Gastrocnemius medialis (tissue), 4 donors: ENCODE measurements at regions not wholly inside any gene's neighbourhood (a gene's known extent, or its start where the extent isn't known, plus 50 kb on each side); places are given as distances from the start of the nearest gene placed in this dataset.
"Not testable (repeated sequence)": the region's sequence is repeated elsewhere in the genome, so short reads cannot be mapped to it uniquely, and the experiment has no call there.

Source experiments
- ATAC-seq, 2 donors: fragments of 150-250 bp; one replicate each; pipeline ENCODE4 v1.9.1; 2016
- DNase-seq, 2 donors: peaks; one replicate each; pipeline ENCODE4 v3.0.0-alpha.2; 2019
- H3K27ac ChIP-seq, 4 donors: fragments of 200-600 bp; sonication (generic); 1 replicate in 1 of 4; 2 replicates in 3 of 4; pipeline ENCODE4 v1.5.1; 2016 to 2018; ENCODE audit warnings: mild to moderate bottlenecking in 2 of 4, moderate library complexity in 1 of 4
- H3K27me3 ChIP-seq, 3 donors: fragments of 200-600 bp; sonication (generic) in 2 of 3; 1 replicate in 1 of 3; 2 replicates in 2 of 3; pipeline versions ENCODE4 v1.5.1 to v1.6.0; 2016 to 2019; ENCODE audit warnings: mild to moderate bottlenecking in 1 of 3, moderate library complexity in 1 of 3
- H3K36me3 ChIP-seq, 2 donors: fragments of 200-600 bp; sonication (generic) in 1 of 2; one replicate each; pipeline ENCODE4 v1.5.1; 2017 to 2018
- H3K4me1 ChIP-seq, 2 donors: fragments of 200-600 bp; sonication (generic) in 1 of 2; one replicate each; pipeline ENCODE4 v1.5.1; 2016 to 2017; ENCODE audit warnings: mild to moderate bottlenecking in 2 of 2
- H3K4me3 ChIP-seq, 4 donors: fragments of 200-600 bp; sonication (generic) in 3 of 4; 1 replicate in 1 of 4; 2 replicates in 3 of 4; pipeline ENCODE4 v1.5.1; 2016 to 2019; ENCODE audit warnings: mild to moderate bottlenecking in 2 of 4
- H3K9me3 ChIP-seq, 3 donors: fragments of 200-600 bp; sonication (generic) in 2 of 3; 1 replicate in 1 of 3; 2 replicates in 2 of 3; pipeline ENCODE4 v1.5.1; 2016 to 2019
- POLR2A ChIP-seq, 2 donors: fragments of 450-650 bp; IDR thresholded peaks; one replicate each; pipeline ENCODE4 v1.6.1; 2017; ENCODE audit warnings: antibody characterized with exemption in 2 of 2, mild to moderate bottlenecking in 2 of 2, moderate library complexity in 2 of 2
- in situ Hi-C, 4 donors: fragments of 200-750 bp; cut with MboI; loops; one replicate each; pipeline versions ENCODE4 v1.15.0 to v1.8.0; 2017; ENCODE audit warnings: low sequenced_read_pairs in 4 of 4
- intact Hi-C: fragments of 100-400 bp; cut with DNase I; formaldehyde crosslinking; loops from one replicate; pipeline ENCODE4 v1.15.1; 2023; ENCODE audit warnings: low total_unique reads
- TF ChIP-seq, protein P1 (sequence below), 5 experiments: fragments of 450-650 bp in 3 of 5; fragments of 200-600 bp in 2 of 5; sonication (generic) in 2 of 5; IDR thresholded peaks in 4 of 5; conservative IDR thresholded peaks in 1 of 5; 1 replicate in 4 of 5; 2 replicates in 1 of 5; pipeline ENCODE4 v1.5.1; 2016 to 2019; ENCODE audit warnings: antibody characterized with exemption in 5 of 5, mild to moderate bottlenecking in 3 of 5, moderate library complexity in 3 of 5

DNA sequence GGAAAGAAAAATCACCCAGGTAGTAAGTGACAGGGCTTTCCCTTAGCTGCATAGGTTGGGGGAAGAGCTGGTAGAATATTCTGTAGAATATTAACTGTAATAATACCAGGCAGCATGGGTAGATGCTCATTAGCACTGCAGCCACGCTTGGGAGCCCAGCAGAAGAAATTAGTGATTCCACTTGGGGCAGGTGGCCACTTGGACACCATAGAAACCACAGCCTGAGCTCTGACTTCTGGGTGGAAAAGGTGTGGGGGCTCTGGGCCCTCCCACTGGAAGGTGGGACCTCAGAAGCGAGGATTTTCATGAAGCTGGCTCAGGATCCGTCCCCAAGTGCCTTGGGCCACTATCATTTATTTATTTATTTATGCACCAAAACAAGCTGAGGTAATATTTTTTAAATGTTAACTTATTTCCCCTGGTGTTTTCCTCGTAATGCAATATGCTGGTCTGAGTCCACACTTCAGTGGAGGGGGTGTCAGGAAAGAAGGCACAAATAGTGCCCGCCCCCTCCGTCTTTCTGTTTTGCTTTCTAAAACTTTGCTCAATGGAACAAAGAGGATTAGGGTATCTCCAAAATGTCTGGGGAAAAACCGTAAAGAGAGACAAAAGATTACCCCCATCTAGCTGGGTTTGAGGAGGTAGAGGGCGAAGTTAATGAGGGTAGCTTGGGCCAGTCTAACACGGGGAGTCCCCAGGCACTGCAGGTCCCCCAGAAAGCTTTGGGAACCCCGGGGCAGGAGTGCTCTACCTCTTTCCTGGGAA, 75.2 kb upstream of the GADD45A start:
- Histone ChIP-seq H3K4me1 (no peaks in the 10 kb centered on the region), H3K4me3 (no peak overlapping the region), H3K9me3 (no peaks in the 10 kb centered on the region), H3K36me3 (no peaks in the 10 kb centered on the region), H3K27me3 (no peaks in the 10 kb centered on the region), H3K27ac (no peak overlapping the region)
- in situ Hi-C loops: no loop called here
- DNase-seq (no peak), ATAC-seq (no peak)
- TF ChIP-seq POLR2A (IDR thresholded peaks at IDR 0.05): no peak
- TF ChIP-seq, protein P1, sequence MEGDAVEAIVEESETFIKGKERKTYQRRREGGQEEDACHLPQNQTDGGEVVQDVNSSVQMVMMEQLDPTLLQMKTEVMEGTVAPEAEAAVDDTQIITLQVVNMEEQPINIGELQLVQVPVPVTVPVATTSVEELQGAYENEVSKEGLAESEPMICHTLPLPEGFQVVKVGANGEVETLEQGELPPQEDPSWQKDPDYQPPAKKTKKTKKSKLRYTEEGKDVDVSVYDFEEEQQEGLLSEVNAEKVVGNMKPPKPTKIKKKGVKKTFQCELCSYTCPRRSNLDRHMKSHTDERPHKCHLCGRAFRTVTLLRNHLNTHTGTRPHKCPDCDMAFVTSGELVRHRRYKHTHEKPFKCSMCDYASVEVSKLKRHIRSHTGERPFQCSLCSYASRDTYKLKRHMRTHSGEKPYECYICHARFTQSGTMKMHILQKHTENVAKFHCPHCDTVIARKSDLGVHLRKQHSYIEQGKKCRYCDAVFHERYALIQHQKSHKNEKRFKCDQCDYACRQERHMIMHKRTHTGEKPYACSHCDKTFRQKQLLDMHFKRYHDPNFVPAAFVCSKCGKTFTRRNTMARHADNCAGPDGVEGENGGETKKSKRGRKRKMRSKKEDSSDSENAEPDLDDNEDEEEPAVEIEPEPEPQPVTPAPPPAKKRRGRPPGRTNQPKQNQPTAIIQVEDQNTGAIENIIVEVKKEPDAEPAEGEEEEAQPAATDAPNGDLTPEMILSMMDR (IDR thresholded peaks at IDR 0.05 in 4 of 5, conservative IDR thresholded peaks at IDR 0.05 in 1 of 5): no peak
- intact Hi-C loops: loop anchor here (2.0 kb wide), 1 partner anchor 17 kb away; no protein-coding TSS in a partner anchor

DNA sequence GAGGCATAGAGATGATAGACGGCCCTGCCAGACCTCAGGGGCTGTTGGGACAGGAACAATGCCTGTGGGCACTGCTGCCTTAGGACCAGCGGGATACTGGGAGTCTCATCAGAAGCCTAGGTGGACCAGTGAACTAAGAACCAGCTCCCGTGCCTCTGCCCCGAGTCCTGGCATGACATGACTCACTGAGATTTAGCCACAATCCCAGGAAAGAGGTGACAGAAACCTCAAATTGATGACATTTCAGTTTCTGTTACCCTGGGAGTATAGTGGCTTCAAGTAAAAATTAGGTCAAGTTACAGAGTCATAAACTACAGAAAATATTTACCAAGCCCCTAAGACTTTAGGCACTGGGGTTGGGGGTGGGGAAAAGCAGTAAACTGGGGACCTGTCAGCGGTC, 74.6 kb upstream of the GADD45A start:
- TF ChIP-seq POLR2A (IDR thresholded peaks at IDR 0.05): no peak
- TF ChIP-seq, protein P1 (IDR thresholded peaks at IDR 0.05 in 4 of 5, conservative IDR thresholded peaks at IDR 0.05 in 1 of 5): no peak
- in situ Hi-C loops: no loop called here
- ATAC-seq (no peak), DNase-seq (no peak)
- Histone ChIP-seq H3K9me3 (no peaks in the 10 kb centered on the region), H3K36me3 (no peaks in the 10 kb centered on the region), H3K27me3 (no peaks in the 10 kb centered on the region), H3K27ac (no peak overlapping the region), H3K4me3 (no peak overlapping the region), H3K4me1 (no peaks in the 10 kb centered on the region)
- intact Hi-C loops: no loop called here

DNA sequence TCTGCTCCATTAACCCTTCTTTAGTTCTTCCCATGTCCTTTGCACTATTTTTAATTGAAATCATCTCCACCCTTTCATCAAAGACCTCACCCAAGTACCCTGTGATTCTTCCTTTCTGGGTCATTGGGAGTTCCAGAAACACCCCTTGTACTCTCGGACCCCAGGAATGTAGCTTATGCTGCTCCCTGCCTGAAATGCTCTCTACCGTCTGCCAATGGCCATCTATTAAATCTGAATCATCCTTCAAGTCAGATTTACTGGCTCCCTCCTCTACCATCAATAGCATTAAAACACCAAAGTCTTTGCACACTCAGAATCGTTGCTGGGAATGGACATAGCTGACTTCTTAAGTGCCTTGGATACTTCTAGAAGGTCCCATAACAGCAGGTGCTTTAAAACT, 73.2 kb upstream of the GADD45A start:
- Histone ChIP-seq H3K4me3 (no peak overlapping the region), H3K4me1 (no peaks in the 10 kb centered on the region), H3K36me3 (no peaks in the 10 kb centered on the region), H3K27me3 (no peaks in the 10 kb centered on the region), H3K27ac (no peak overlapping the region), H3K9me3 (no peaks in the 10 kb centered on the region)
- no peak for ATAC-seq
- in situ Hi-C loops: no loop called here
- intact Hi-C loops: no loop called here
- DNase-seq: no peak
- no peak for TF ChIP-seq POLR2A (IDR thresholded peaks at IDR 0.05)
- TF ChIP-seq, protein P1 (IDR thresholded peaks at IDR 0.05 in 4 of 5, conservative IDR thresholded peaks at IDR 0.05 in 1 of 5): no peak

DNA sequence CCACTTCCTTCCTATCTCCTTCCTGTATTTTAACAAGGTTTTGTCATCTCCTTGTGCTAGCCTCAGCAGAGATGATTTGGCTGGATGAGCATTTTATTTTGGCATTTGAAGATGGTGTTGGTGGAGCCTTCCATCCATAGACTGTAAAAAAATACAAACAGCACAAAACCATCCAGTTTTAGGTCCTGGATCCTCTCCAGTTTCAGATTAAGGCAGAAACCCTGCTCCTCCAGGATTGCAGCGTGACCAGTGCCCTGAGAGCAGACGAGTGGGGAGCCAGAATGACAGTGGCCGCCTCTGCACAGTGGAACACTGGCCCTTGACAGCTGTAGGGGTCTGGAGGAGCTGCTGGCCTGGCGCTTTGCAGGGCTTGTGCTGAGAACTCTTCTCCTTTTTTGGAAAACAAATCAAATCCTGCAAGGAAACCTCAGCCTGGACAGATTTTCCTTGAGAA, 72.2 kb upstream of the GADD45A start:
- H3K36me3 ChIP-seq: no peaks in the 10 kb centered on the region
- intact Hi-C loops: no loop called here
- TF ChIP-seq, protein P1 (IDR thresholded peaks at IDR 0.05 in 4 of 5, conservative IDR thresholded peaks at IDR 0.05 in 1 of 5): no peak
- no peak for TF ChIP-seq POLR2A (IDR thresholded peaks at IDR 0.05)
- H3K4me3 ChIP-seq: no peak overlapping the region
- no peaks in the 10 kb centered on the region for H3K9me3 ChIP-seq
- H3K27me3 ChIP-seq: no peaks in the 10 kb centered on the region
- ATAC-seq: no peak
- in situ Hi-C loops: no loop called here
- DNase-seq: no peak
- H3K4me1 ChIP-seq: peaks cover 0 to 6% of the 10 kb centered on the region in 2 donors
- peak overlapping the region in 2 of 4 donors; percentile 3 to 73 for H3K27ac ChIP-seq

DNA sequence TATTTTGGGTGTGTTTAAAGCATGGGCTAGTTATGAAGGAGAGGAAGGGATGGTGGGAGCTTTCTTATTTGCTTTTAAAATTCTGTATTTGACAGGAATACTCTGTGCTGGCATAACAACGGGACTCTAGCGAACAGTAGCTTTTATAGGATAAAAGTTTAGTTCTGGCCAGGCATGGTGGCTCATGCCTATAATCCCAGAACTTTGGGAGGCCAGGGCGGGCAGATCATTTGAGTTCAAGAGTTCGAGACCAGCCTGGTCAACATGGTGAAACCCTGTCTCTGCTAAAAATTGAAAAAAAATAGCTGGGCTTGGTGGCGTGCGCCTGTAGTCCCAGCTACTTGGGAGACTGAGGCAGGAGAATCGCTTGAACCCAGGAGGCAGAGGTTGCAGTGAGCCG, 71.5 kb upstream of the GADD45A start:
- in situ Hi-C loops, DNase-seq, ATAC-seq, H3K9me3 ChIP-seq, H3K36me3 ChIP-seq, H3K4me3 ChIP-seq, H3K27me3 ChIP-seq, intact Hi-C loops: not testable (repeated sequence)
- H3K4me1 ChIP-seq: peaks cover 3 to 13% of the 10 kb centered on the region in 2 donors
- peak overlapping the region in 2 of 4 donors; percentile 3 to 73 for H3K27ac ChIP-seq
